ENCODE measurements at regions not wholly inside any gene's neighbourhood (a gene's known extent, or its start where the extent isn't known, plus 50 kb on each side); places are given as distances from the start of the nearest gene placed in this dataset.

DNA sequence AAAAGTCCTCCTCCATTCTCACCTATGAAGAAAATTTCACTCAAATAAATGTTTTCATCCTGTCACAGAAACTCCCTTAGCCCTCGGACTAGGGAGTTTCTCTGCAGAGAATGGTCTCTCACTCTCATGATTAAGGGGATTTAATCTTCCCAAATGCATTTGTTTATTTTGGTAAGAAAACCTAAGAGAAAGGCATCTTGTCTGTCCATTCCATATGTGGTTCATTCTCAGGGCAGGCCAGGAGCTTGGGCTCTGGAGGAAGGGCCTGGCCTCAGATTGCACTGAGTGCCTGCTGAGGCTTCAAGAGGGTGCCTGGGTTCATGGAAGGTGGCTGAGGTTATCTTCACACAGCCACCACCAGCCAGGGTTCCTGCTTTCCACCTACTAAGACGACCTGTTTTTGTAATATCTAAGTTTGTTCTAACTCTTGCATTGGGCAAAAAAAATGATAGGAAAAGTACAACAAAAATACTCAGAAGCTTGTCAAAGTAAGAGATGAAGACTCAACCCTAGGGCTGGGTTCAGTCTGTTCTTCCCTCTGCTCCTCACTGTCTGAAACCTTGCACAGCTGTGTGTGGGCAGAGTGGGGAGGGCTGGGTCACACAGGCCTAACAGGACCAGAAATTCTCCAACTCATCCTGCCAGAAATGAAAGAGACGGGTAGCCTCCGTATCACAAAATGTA, 186.7 kb downstream of the CXCL12 start:
- no peak for DNase-seq (ENCODE audit: low read depth)

DNA sequence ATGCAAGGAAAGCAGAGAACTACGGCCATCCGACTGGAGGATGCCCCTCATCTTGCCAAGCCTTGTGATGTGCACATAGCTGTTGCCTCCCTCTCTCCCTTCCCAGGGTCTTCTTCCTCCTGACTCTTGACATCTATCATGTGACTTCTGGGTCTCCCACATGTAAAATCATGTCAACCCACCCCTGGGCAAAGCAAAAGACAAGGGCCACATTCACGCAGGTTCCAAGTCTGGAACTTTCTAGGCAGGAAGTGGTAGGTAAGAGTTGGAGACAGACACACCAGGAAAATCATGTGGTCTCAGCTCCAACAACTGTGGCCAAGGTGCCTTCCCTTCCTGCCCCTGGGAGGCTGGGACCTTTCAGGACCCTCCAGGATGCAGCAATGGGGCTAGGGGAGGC, 187.3 kb downstream of the CXCL12 start:
- DNase-seq (ENCODE audit: low read depth) = no peak

- DNase-seq (ENCODE audit: low read depth) = no peak
Observed at GRCh38 chr10:44196336-44196735, 188.6 kb downstream of the CXCL12 start.

GRCh38 chr10:44196008-44196320, 188.9 kb downstream of the CXCL12 start:
- no peak for DNase-seq (ENCODE audit: low read depth)

DNA sequence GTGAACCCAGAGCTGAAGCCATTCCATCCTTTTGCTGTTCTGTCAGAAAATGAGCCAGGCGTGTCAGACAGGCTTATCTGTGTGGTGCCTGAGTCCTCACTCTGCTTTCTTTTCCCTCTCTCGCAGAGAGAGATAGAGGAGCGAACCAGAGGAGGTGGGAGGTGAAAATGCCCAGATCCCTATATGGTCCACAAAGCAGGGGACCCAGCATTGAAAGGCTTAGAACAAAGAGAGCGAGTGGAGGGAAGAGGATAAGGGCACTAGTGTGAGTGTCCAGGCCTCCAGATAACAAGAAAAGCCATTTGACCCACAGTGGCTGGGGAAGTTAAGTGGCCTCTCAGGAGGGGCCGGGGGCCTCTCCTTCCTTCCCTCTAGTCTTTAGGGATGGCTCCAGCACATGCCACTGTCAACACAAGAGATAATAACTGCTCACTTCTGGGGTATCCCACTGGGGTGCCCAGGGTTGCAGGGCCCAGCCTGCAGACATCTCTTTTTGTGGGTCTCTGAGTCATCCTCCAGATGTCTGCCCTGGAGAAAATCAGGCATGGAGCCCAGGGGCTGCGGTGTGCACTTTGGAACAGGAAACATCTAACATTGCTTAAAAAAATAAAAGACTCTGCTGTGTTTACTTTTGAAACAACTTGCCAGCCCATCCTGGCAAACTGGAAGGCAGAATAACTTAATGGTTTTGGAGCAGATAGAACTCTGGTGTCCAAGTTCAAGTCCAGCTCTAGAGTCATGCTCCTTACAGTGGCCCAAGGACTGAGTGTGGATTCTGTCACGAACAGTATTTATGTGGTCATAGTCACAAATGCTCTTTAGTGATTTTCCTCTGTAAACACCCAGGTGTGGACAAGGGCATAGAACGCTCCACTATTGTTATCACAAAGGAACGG, 189.5 kb downstream of the CXCL12 start:
- DNase-seq (ENCODE audit: low read depth) = no peak

GRCh38 chr10:44194435-44194834, 190.5 kb downstream of the CXCL12 start:
- DNase-seq (ENCODE audit: low read depth) = no peak

DNA sequence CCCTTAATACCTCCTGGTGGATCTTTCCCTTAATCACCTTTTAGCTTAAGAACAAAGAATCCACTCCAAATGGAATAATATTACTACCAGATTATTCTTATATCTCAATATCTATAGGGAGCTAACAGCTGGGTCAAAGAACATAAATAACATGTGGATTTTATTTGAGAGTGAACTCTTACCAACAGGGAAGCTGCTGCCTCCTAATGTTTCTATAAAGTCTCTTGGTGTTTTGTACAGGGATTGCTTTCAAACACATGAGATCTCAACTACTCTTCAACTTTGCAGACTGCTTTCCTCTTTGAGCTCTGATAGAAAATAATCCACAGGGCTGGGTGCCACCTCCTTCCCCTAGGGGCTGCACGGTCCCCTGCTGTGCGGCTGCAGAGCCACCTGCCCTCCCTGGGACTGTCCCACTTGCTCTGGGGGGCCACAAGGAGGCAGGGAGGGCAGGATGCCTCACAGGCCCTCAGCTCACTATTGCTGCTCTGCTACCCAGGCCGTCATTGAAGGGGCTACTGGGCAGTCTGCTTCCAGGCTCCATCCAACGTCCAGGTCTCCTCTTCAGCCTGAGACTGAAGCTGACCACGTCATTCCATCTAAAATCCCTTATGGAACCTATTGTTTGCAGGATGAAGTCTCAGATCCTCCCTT, 191.2 kb downstream of the CXCL12 start:
- DNase-seq (ENCODE audit: low read depth) = no peak

GRCh38 chr10:44193166-44193565, 191.7 kb downstream of the CXCL12 start:
- DNase-seq (ENCODE audit: low read depth) = no peak

GRCh38 chr10:44192435-44192834, 192.5 kb downstream of the CXCL12 start:
- no peak for DNase-seq (ENCODE audit: low read depth)

- no peak for DNase-seq (ENCODE audit: low read depth)
Observed at GRCh38 chr10:44190541-44190940, 194.4 kb downstream of the CXCL12 start.

- DNase-seq (ENCODE audit: low read depth) = no peak
Observed at GRCh38 chr10:44186821-44187220, 198.1 kb downstream of the CXCL12 start.

DNA sequence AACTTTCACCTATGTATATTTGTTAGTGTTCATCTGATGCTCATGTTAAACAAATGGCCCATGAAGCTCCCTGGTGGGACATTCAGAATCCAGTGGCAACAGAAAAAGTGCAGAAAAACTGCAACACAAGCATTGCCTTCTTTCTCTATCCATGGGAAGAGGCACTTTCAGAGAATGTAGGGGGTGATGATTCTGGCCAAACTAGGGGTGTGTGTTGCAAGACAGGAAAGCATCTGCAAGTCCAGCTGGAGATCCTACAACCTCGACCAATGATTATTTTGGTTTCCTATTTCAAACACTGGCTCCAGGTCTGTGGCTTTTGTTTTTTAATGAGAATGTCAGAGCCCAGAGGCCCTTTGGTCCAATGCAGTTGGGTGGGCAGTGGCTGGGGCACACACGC, 198.7 kb downstream of the CXCL12 start:
- DNase-seq (ENCODE audit: low read depth) = no peak

GRCh38 chr10:44185315-44185666, 199.6 kb downstream of the CXCL12 start:
- no peak for DNase-seq (ENCODE audit: low read depth)

GRCh38 chr10:44184633-44185314, 200.1 kb downstream of the CXCL12 start:
- no peak for DNase-seq (ENCODE audit: low read depth)

GRCh38 chr10:44183667-44184632, 200.9 kb downstream of the CXCL12 start:
- DNase-seq (ENCODE audit: low read depth) = no peak

DNA sequence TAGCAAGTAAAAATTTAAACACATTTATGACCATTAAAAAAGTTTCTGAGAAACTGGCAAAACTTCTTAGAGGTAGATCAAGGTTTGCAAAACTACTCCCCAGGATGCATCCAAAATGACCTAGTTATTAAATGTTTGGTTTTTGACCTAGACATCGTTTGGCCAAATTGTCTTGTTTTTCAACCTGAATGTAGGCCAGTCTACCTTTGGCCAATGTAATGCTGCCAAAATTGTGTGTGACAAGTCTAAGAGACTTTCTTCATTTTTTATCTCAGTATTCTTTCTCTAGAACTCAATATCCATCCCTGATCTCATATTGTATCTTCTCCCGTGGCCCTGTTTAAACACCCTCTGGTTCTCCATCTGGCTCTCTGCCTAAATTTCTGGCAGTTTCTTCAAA, 202.0 kb downstream of the CXCL12 start:
- DNase-seq (ENCODE audit: low read depth) = no peak

DNA sequence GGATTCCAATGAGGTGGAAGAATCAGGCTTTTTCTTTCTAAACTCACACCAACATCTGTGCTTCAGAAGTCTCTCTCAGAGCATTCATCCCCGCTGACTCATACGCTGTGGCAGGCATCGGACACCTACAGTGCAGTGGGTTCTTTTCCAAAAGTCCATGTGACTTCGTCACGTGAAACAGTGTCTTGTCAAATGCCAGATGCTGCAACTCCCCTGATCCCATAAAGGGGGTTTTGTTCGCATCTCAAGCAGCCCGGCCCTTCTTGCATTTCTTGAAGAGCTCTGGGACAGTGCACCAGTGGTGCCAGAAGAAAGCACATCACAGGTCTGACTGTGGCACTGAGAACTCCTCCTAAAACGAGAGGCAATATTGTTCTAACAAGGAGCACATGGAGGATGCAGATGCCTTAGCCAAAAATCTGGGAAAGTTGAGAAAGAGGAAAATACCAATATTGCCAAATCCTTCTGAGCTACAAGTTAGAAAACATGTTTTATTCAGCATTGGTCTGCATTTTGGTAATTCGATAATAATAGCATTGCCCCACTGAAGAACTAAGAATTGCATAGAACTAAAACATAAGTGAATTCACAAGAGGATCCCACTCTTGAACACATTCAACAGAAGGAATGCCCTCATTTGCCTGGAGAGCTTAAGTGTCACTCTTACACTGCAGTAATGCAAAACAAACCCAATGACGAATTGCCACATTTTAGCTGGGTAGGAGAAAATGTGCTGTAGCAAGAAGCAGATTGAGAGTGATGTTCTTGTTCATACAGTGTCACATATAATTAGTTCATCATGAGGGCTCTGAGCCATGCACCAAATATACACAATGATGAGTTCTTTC, 204.4 kb downstream of the CXCL12 start:
- no peak for DNase-seq (ENCODE audit: low read depth)

GRCh38 chr10:44178856-44179255, 206.0 kb downstream of the CXCL12 start:
- no peak for DNase-seq (ENCODE audit: low read depth)

GRCh38 chr10:44178281-44178680, 206.6 kb downstream of the CXCL12 start:
- DNase-seq (ENCODE audit: low read depth) = no peak

- DNase-seq (ENCODE audit: low read depth) = no peak
Observed at GRCh38 chr10:44177610-44178009, 207.3 kb downstream of the CXCL12 start.

DNA sequence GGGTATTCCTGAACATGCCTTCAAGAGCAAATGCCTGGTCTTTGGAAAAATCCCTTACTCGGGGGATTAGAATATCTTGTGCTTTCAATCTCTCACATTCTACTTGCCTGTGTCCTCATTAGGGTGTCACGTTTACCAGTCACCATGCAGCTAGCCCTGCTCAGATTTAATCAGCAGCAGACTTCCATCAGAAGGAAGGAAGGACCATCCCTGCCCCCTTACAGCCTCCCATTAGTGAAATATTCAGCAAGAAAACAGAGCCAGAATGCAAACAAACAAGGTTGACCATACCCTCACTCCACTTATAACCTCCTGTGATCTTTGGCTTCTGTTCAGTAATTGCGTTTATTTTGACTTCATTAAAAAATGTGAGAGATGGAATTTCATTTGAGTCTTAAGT, 208.6 kb downstream of the CXCL12 start:
- DNase-seq (ENCODE audit: low read depth) = no peak

Measured in stimulated activated CD4-positive, alpha-beta T cell treated with anti-CD3 and anti-CD28 coated beads, Interleukin-2, amount 100 ng/mL, for 4 hours (primary cell).